Chondrocyte (in vitro differentiated cells): ENCODE measurements at regions not wholly inside any gene's neighbourhood (a gene's known extent, or its start where the extent isn't known, plus 50 kb on each side); places are given as distances from the start of the nearest gene placed in this dataset.

Source experiments
- DNase-seq: peaks from one replicate; pipeline ENCODE4 v3.0.0; 2021; ENCODE audit warnings: mixed read lengths, low spot score
- H3K27ac Mint-ChIP-seq: one replicate; pipeline ENCODE4 v1.8.0; 2021; ENCODE audit warnings: mild to moderate bottlenecking, moderate library complexity, mixed read lengths; ENCODE audit not compliant: unreplicated experiment
- H3K27me3 Mint-ChIP-seq: 2 replicates; pipeline ENCODE4 v1.8.0; 2021; ENCODE audit warnings: low read depth, mixed read lengths
- H3K36me3 Mint-ChIP-seq: 2 replicates; pipeline ENCODE4 v1.8.0; 2021; ENCODE audit warnings: low read depth, mixed read lengths
- H3K4me1 Mint-ChIP-seq: 2 replicates; pipeline ENCODE4 v1.8.0; 2021; ENCODE audit warnings: low read depth, mild to moderate bottlenecking, mixed read lengths
- H3K4me3 Mint-ChIP-seq: one replicate; pipeline ENCODE4 v1.8.0; 2021; ENCODE audit warnings: mild to moderate bottlenecking, moderate library complexity, mixed read lengths; ENCODE audit not compliant: unreplicated experiment
- H3K9me3 Mint-ChIP-seq: 2 replicates; pipeline ENCODE4 v1.8.0; 2021; ENCODE audit warnings: low read depth, mixed read lengths
- CTCF ChIP-seq: fragments of 200-600 bp; sonication (generic); IDR thresholded peaks from 2 replicates; pipeline ENCODE4 v1.5.0; 2021; ENCODE audit warnings: antibody characterized with exemption, mild to moderate bottlenecking, moderate library complexity

- no peak for DNase-seq
- H3K27me3 Mint-ChIP-seq: no peaks in the 10 kb centered on the region
- H3K4me1 Mint-ChIP-seq: no peaks in the 10 kb centered on the region
- H3K36me3 Mint-ChIP-seq: no peaks in the 10 kb centered on the region
- no peak for TF ChIP-seq CTCF
- H3K4me3 Mint-ChIP-seq: no peak overlapping the region
- H3K9me3 Mint-ChIP-seq: peaks cover 6% of the 10 kb centered on the region
- no peak overlapping the region for H3K27ac Mint-ChIP-seq
Observed at GRCh38 chr12:118714500-118714899, 266.8 kb upstream of the SRRM4 start.

- Mint-ChIP-seq H3K4me3 (no peak overlapping the region), H3K36me3 (no peaks in the 10 kb centered on the region), H3K9me3 (peaks cover 3% of the 10 kb centered on the region), H3K27me3 (no peaks in the 10 kb centered on the region), H3K4me1 (no peaks in the 10 kb centered on the region), H3K27ac (no peak overlapping the region)
- TF ChIP-seq CTCF: no peak
- DNase-seq: no peak
Observed at GRCh38 chr12:118715647-118716046, 265.7 kb upstream of the SRRM4 start.

- Mint-ChIP-seq H3K36me3 (no peaks in the 10 kb centered on the region), H3K4me1 (no peaks in the 10 kb centered on the region), H3K27me3 (no peaks in the 10 kb centered on the region), H3K9me3 (peaks cover 9% of the 10 kb centered on the region), H3K27ac (no peak overlapping the region), H3K4me3 (no peak overlapping the region)
- no peak for TF ChIP-seq CTCF
- no peak for DNase-seq
Observed at GRCh38 chr12:118727196-118727978, 254.0 kb upstream of the SRRM4 start.

- no peak for DNase-seq
- no peaks in the 10 kb centered on the region for H3K36me3 Mint-ChIP-seq
- H3K4me3 Mint-ChIP-seq: no peak overlapping the region
- no peaks in the 10 kb centered on the region for H3K27me3 Mint-ChIP-seq
- no peak overlapping the region for H3K27ac Mint-ChIP-seq
- TF ChIP-seq CTCF: no peak
- peaks cover 5% of the 10 kb centered on the region for H3K9me3 Mint-ChIP-seq
- no peaks in the 10 kb centered on the region for H3K4me1 Mint-ChIP-seq
Observed at GRCh38 chr12:118727979-118728366, 253.4 kb upstream of the SRRM4 start.

- TF ChIP-seq CTCF: no peak
- H3K36me3 Mint-ChIP-seq: no peaks in the 10 kb centered on the region
- H3K27me3 Mint-ChIP-seq: no peaks in the 10 kb centered on the region
- H3K4me3 Mint-ChIP-seq: no peak overlapping the region
- no peak for DNase-seq
- peaks cover 16% of the 10 kb centered on the region for H3K9me3 Mint-ChIP-seq
- H3K4me1 Mint-ChIP-seq: no peaks in the 10 kb centered on the region
- H3K27ac Mint-ChIP-seq: no peak overlapping the region
Observed at GRCh38 chr12:118734266-118734665, 247.1 kb upstream of the SRRM4 start.
